SK-N-SH (cell line): ENCODE measurements at regions not wholly inside any gene's neighbourhood (a gene's known extent, or its start where the extent isn't known, plus 50 kb on each side); places are given as distances from the start of the nearest gene placed in this dataset.

ENCODE experiments used
- CTCF ChIP-seq: fragments of 200-600 bp; sonication (generic); IDR thresholded peaks from 2 replicates; pipeline ENCODE4 v1.6.1; 2017; ENCODE audit warnings: antibody characterized with exemption, mild to moderate bottlenecking, moderate library complexity
- FOXM1 ChIP-seq: IDR thresholded peaks from 2 replicates; pipeline ENCODE4 v1.4.0; 2012; ENCODE audit warnings: low read depth, mild to moderate bottlenecking
- IRF3 ChIP-seq: fragments of 150-350 bp; IDR thresholded peaks from 2 replicates; pipeline ENCODE4 v1.6.1; 2016; ENCODE audit warnings: mild to moderate bottlenecking, low read depth, low read length
- POLR2AphosphoS5 ChIP-seq: IDR thresholded peaks from 2 replicates; pipeline ENCODE4 v1.6.1; 2012; ENCODE audit warnings: low read depth, low read length
- RAD21 ChIP-seq: IDR thresholded peaks from 2 replicates; pipeline ENCODE4 v1.6.1; 2012; ENCODE audit warnings: mild to moderate bottlenecking, low read length
- RXRA ChIP-seq: IDR thresholded peaks from 2 replicates; pipeline ENCODE4 v1.4.0; 2012; ENCODE audit warnings: low read depth, mild to moderate bottlenecking, borderline replicate concordance
- TCF12 ChIP-seq: IDR thresholded peaks from 2 replicates; pipeline ENCODE4 v1.4.0; 2012

GRCh38 chr11:38163526-38163925 lies 1565.5 kb upstream of the RAG2 start:
- TF ChIP-seq IRF3: no peak
- TF ChIP-seq CTCF: no peak
- no peak for TF ChIP-seq RXRA
- TF ChIP-seq RAD21: no peak
- TF ChIP-seq POLR2AphosphoS5: no peak
- no peak for TF ChIP-seq FOXM1
- TF ChIP-seq TCF12: no peak
